ENCODE measurements at regions not wholly inside any gene's neighbourhood (a gene's known extent, or its start where the extent isn't known, plus 50 kb on each side); places are given as distances from the start of the nearest gene placed in this dataset.

GRCh38 chr5:75952963-75953362 is 130.2 kb upstream of the SV2C start:
- Histone ChIP-seq H2AFZ (ENCODE audit: low read length) (no peak overlapping the region), H3K9ac (replicated peaks in 1 of 4; ENCODE audit: extremely low read depth in 1 of 4, low read depth in 3 of 4, low read length in 3 of 4) (no peak overlapping the region), H3K4ac (replicated peaks; ENCODE audit: insufficient read length, low read depth, low read length) (no peak overlapping the region), H3K18ac (ENCODE audit: extremely low read depth, low read length) (no peak overlapping the region), H3K79me1 (ENCODE audit: low read depth, low read length) (no peaks in the 10 kb centered on the region), H2BK12ac (ENCODE audit: low read depth, low read length) (no peak overlapping the region), H3K23me2 (ENCODE audit: low read depth, low read length) (no peaks in the 10 kb centered on the region; the same call in 1 of the 2 replicates), H3K14ac (ENCODE audit: insufficient read length) (no peak overlapping the region), H2BK5ac (ENCODE audit: low read depth, low read length) (no peak overlapping the region), H4K20me1 (replicated peaks in 1 of 2; ENCODE audit: control insufficient read depth in 1 of 2, insufficient read depth in 2 of 2, low read length in 2 of 2) (no peaks in the 10 kb centered on the region), H4K5ac (ENCODE audit: insufficient read length, low read depth, low read length) (no peak overlapping the region), H3K4me3 (ENCODE audit: extremely low read depth in 1 of 4, insufficient read depth in 2 of 4, low read depth in 3 of 4, low read length in 4 of 4) (no peak overlapping the region), H2BK20ac (ENCODE audit: low read length) (no peak overlapping the region), H3K56ac (replicated peaks; ENCODE audit: insufficient read length, low read depth, low read length) (no peak overlapping the region), H3K9me3 (ENCODE audit: insufficient read depth in 2 of 2, low read depth in 1 of 2, low read length in 1 of 2) (peaks cover 3% of the 10 kb centered on the region in 2 experiments; a peak in 1 of 4 replicates), H3K36me3 (ENCODE audit: control insufficient read depth in 2 of 4, insufficient read depth in 4 of 4, low read length in 3 of 4) (no peaks in the 10 kb centered on the region), H3K79me2 (ENCODE audit: control insufficient read depth in 1 of 2, insufficient read depth in 2 of 2, low read length in 2 of 2) (no peaks in the 10 kb centered on the region), H3K4me2 (ENCODE audit: insufficient read depth in 1 of 2, low read depth in 2 of 2, low read length in 2 of 2) (no peak overlapping the region), H2BK15ac (ENCODE audit: low read length) (no peak overlapping the region), H2AK5ac (ENCODE audit: low read depth, low read length) (no peak overlapping the region), H3K23ac (ENCODE audit: insufficient read length) (no peak overlapping the region), H2BK120ac (replicated peaks; ENCODE audit: low read depth, low read length) (no peak overlapping the region), H4K8ac (ENCODE audit: extremely low read depth, insufficient read depth, low read length) (no peak overlapping the region), H3K27ac (ENCODE audit: low read depth, low read length) (no peak overlapping the region), H3K4me1 (replicated peaks in 1 of 4; ENCODE audit: control insufficient read depth in 3 of 4, insufficient read depth in 4 of 4, low read length in 3 of 4) (no peaks in the 10 kb centered on the region), H3K27me3 (replicated peaks in 1 of 4; ENCODE audit: control insufficient read depth in 3 of 4, extremely low read depth in 1 of 4, insufficient read depth in 3 of 4, low read length in 3 of 4) (no peaks in the 10 kb centered on the region), H4K91ac (replicated peaks; ENCODE audit: insufficient read length, low read length) (no peak overlapping the region)
- CTCF ChIA-PET (ENCODE audit: partially characterized antibody), result interaction anchor here (0.9 to 1.1 kb wide), 2 partner anchors 10 to 67 kb away, joined by 3 read pairs; no protein-coding TSS in a partner anchor
- no peak for FAIRE-seq
- POLR2A ChIA-PET (ENCODE audit: partially characterized antibody), result no interaction called here
- DNase-seq (ENCODE audit: low read depth in 1 of 2, low spot score in 2 of 2), result no peak
- WGBS, 2 experiments (ENCODE audit: extremely low coverage in 1 of 2, insufficient coverage in 1 of 2, insufficient read length in 1 of 2, insufficient replicate concordance in 2 of 2, low coverage in 1 of 2, low lambda C conversion rate in 2 of 2, missing lambda C conversion rate in 1 of 2), result 67% methylated on average over 1 of the region's 1 CpG; no CpG with 5 or more reads in 1 of the 2 experiments
- TF ChIP-seq MAX (IDR thresholded peaks at IDR 0.05), result no peak
- no peak for TF ChIP-seq CBX8 (IDR thresholded peaks at IDR 0.05; ENCODE audit: borderline replicate concordance, low read depth, low read length)
- TF ChIP-seq SIX5 (IDR thresholded peaks at IDR 0.05; ENCODE audit: low read depth, low read length), result no peak
- no peak for TF ChIP-seq RXRA (IDR thresholded peaks at IDR 0.05; ENCODE audit: insufficient read depth, low read depth, low read length)
- TF ChIP-seq NRF1 (IDR thresholded peaks at IDR 0.05; ENCODE audit: low read depth, low read length), result no peak
- TF ChIP-seq SP2 (IDR thresholded peaks at IDR 0.05; ENCODE audit: low read length), result no peak
- TF ChIP-seq CEBPB (IDR thresholded peaks at IDR 0.05; ENCODE audit: low read depth, low read length), result no peak
- no peak for TF ChIP-seq ATF2 (IDR thresholded peaks at IDR 0.05; ENCODE audit: low read length)
- TF ChIP-seq YY1 (IDR thresholded peaks at IDR 0.05; ENCODE audit: low read depth, low read length), result no peak
- no peak for TF ChIP-seq GABPA (IDR thresholded peaks at IDR 0.05; ENCODE audit: borderline replicate concordance, insufficient read depth, low read length)
- no peak for TF ChIP-seq CHD1 (IDR thresholded peaks at IDR 0.05; ENCODE audit: low read depth, low read length)
- TF ChIP-seq RAD21 (IDR thresholded peaks at IDR 0.05 in 1 of 2, conservative IDR thresholded peaks at IDR 0.05 in 1 of 2; ENCODE audit: low read depth in 2 of 2, low read length in 2 of 2), result no peak

All from H1 (cell line).